Activated T-helper 17 cell treated with anti-CD3 and anti-CD28 coated beads, Interleukin-2, amount 50 U/mL, for 72 hours (primary cell): ENCODE measurements at regions not wholly inside any gene's neighbourhood (a gene's known extent, or its start where the extent isn't known, plus 50 kb on each side); places are given as distances from the start of the nearest gene placed in this dataset.
"Not testable (repeated sequence)": the region's sequence is repeated elsewhere in the genome, so short reads cannot be mapped to it uniquely, and the experiment has no call there.

ENCODE experiments used
- ATAC-seq: fragments of 150-1000 bp; cut with Tn5 transposase; replicated peaks from 2 replicates; pipeline ENCODE4 v1.10.0; 2021; ENCODE audit warnings: mild to moderate bottlenecking, moderate library complexity
- H3K27ac Mint-ChIP-seq: one replicate; pipeline ENCODE4 v1.8.0; 2022; ENCODE audit warnings: mixed read lengths
- H3K27me3 Mint-ChIP-seq: one replicate; pipeline ENCODE4 v1.8.0; 2022; ENCODE audit warnings: mixed read lengths
- H3K36me3 Mint-ChIP-seq: one replicate; pipeline ENCODE4 v1.8.0; 2022; ENCODE audit warnings: low read depth, mild to moderate bottlenecking, mixed read lengths
- H3K4me1 Mint-ChIP-seq: one replicate; pipeline ENCODE4 v1.8.0; 2022; ENCODE audit warnings: mixed read lengths
- H3K4me3 Mint-ChIP-seq: one replicate; pipeline ENCODE4 v1.8.0; 2022; ENCODE audit warnings: mild to moderate bottlenecking, mixed read lengths
- H3K9me3 Mint-ChIP-seq: one replicate; pipeline ENCODE4 v1.8.0; 2022; ENCODE audit warnings: mixed read lengths

DNA sequence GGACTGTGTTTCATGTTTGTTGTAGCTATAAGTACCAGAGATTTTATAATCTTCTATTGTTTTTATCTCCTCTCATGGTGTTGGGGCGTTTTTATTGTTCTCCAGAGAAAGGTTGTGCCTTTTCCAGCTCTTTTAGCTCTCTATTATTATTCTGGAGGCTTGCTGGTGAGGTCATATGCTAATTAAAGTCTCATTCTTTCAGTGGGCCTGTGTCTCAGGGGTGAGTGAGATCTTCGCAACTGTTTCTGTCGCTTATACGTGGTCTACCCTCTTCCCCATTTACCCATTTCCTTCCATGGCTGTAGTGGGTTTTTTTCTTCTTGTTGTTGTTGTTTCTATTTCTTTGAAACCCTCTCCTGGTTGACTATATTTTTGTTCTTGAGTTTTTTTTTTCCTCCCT is 584.9 kb downstream of the TMEM182 start:
- no peaks in the 10 kb centered on the region for H3K4me1 Mint-ChIP-seq
- H3K27me3 Mint-ChIP-seq, result no peaks in the 10 kb centered on the region
- H3K9me3 Mint-ChIP-seq, result peaks cover 7% of the 10 kb centered on the region
- no peak overlapping the region for H3K4me3 Mint-ChIP-seq
- ATAC-seq, result no peak
- H3K27ac Mint-ChIP-seq, result no peak overlapping the region
- H3K36me3 Mint-ChIP-seq, result no peaks in the 10 kb centered on the region

DNA sequence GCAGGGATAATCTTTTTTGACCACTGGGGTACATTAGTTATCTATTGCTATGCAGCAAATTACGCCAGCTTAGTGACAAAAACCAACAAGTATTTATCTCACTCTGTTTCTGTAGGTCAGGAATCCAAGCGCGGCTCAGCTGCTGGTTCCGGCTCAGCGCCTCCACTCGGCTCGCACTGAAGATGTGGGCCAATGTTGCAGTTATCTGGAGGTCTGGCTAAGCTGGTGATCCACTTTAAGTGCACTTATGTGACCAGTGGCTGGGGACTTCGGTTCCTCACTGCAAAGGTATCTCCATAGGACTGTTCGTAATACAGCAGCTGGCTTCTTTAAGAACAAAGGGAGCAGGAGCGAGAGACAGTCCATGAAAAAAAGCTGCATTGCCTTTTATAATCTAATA is 591.9 kb downstream of the TMEM182 start:
- no peaks in the 10 kb centered on the region for H3K36me3 Mint-ChIP-seq
- no peak overlapping the region for H3K27ac Mint-ChIP-seq
- no peaks in the 10 kb centered on the region for H3K27me3 Mint-ChIP-seq
- H3K4me3 Mint-ChIP-seq, result no peak overlapping the region
- H3K4me1 Mint-ChIP-seq, result no peaks in the 10 kb centered on the region
- H3K9me3 Mint-ChIP-seq, result peaks cover 12% of the 10 kb centered on the region
- no peak for ATAC-seq

GRCh38 chr2:103355287-103355686 is 593.5 kb downstream of the TMEM182 start:
- Mint-ChIP-seq H3K9me3 (peaks cover 12% of the 10 kb centered on the region), H3K4me1 (no peaks in the 10 kb centered on the region), H3K27ac (no peak overlapping the region), H3K4me3 (no peak overlapping the region), H3K36me3 (no peaks in the 10 kb centered on the region), H3K27me3 (no peaks in the 10 kb centered on the region)
- no peak for ATAC-seq

- peaks cover 3% of the 10 kb centered on the region for H3K9me3 Mint-ChIP-seq
- H3K36me3 Mint-ChIP-seq, result no peaks in the 10 kb centered on the region
- no peak overlapping the region for H3K27ac Mint-ChIP-seq
- no peaks in the 10 kb centered on the region for H3K27me3 Mint-ChIP-seq
- no peak overlapping the region for H3K4me3 Mint-ChIP-seq
- no peak for ATAC-seq
- no peaks in the 10 kb centered on the region for H3K4me1 Mint-ChIP-seq
Measured at GRCh38 chr2:103361712-103362111, 599.9 kb downstream of the TMEM182 start.

DNA sequence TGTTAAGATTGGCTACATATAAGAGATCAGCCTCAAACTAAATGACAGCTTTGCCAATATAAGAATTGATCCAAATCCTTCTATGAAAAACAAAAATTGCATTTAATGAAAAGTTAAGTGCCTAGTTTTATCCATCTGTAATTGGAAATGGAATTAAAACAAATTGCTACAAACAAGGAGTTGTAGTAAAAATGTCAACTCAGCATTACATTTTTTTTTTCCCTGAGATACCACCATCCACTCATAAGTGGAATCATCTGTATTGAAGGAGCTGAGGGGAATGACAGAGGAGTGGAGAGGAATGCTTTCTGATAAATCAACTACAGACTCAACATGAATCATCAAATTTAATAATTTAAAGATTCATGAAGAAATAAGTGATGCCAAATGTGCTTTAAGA is 601.8 kb downstream of the TMEM182 start:
- ATAC-seq, result no peak
- no peak overlapping the region for H3K4me3 Mint-ChIP-seq
- H3K36me3 Mint-ChIP-seq, result no peaks in the 10 kb centered on the region
- no peak overlapping the region for H3K27ac Mint-ChIP-seq
- no peaks in the 10 kb centered on the region for H3K27me3 Mint-ChIP-seq
- no peaks in the 10 kb centered on the region for H3K9me3 Mint-ChIP-seq
- no peaks in the 10 kb centered on the region for H3K4me1 Mint-ChIP-seq

GRCh38 chr2:103364177-103364576 is 602.3 kb downstream of the TMEM182 start:
- Mint-ChIP-seq H3K4me1 (no peaks in the 10 kb centered on the region), H3K36me3 (no peaks in the 10 kb centered on the region), H3K9me3 (no peaks in the 10 kb centered on the region), H3K27ac (no peak overlapping the region), H3K4me3 (no peak overlapping the region), H3K27me3 (no peaks in the 10 kb centered on the region)
- ATAC-seq, result no peak

DNA sequence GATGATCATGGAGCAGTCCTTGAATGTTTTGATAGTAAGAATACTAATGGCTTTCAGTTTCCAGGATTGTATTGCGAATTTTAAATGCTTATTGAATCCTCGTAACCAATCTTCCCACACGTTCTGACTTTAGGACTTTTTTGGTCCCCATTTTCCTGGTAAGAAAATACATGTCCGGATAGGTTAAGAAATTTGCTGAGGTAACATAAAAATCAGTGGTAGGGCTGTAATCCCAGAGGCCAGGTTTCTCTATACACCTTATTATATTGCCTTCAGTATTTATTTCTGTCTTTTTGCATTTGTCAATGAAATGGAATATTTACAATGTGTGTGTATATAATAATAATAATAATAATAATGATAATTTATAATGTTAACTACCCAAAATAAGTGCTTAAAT is 603.2 kb downstream of the TMEM182 start:
- Mint-ChIP-seq H3K4me3 (no peak overlapping the region), H3K36me3 (no peaks in the 10 kb centered on the region), H3K27ac (no peak overlapping the region), H3K4me1 (no peaks in the 10 kb centered on the region), H3K9me3 (no peaks in the 10 kb centered on the region), H3K27me3 (no peaks in the 10 kb centered on the region)
- ATAC-seq, result no peak

DNA sequence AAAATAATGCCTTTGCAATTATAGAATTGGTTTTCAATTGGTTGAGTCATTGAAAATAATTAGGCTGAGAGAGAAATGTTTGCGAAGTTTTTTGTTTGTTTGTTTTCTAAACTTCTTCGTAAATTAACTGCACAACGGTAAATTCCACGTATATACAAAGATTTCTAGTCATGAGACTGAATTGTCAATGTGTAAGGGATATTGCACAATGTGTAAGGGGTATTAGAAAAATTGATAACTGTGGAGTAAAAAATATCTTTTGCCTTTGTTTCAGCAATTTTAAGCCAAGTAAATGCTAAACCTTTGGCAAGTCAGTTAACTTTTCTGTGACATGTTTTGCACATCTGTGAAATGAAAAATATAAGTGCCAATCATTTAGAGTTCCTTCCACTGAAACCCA is 606.0 kb downstream of the TMEM182 start:
- Mint-ChIP-seq H3K9me3 (no peaks in the 10 kb centered on the region), H3K4me3 (no peak overlapping the region), H3K27me3 (no peaks in the 10 kb centered on the region), H3K4me1 (no peaks in the 10 kb centered on the region), H3K36me3 (no peaks in the 10 kb centered on the region), H3K27ac (no peak overlapping the region)
- no peak for ATAC-seq

- Mint-ChIP-seq H3K4me1 (no peaks in the 10 kb centered on the region), H3K27ac (no peak overlapping the region), H3K9me3 (peaks cover 14% of the 10 kb centered on the region), H3K27me3 (no peaks in the 10 kb centered on the region), H3K36me3 (no peaks in the 10 kb centered on the region), H3K4me3 (no peak overlapping the region)
- no peak for ATAC-seq
Measured at GRCh38 chr2:103383541-103383940, 621.7 kb downstream of the TMEM182 start.

GRCh38 chr2:103386872-103387271 is 625.0 kb downstream of the TMEM182 start:
- H3K4me1 Mint-ChIP-seq, result no peaks in the 10 kb centered on the region
- ATAC-seq, result no peak
- no peaks in the 10 kb centered on the region for H3K36me3 Mint-ChIP-seq
- H3K4me3 Mint-ChIP-seq, result no peak overlapping the region
- H3K27me3 Mint-ChIP-seq, result no peaks in the 10 kb centered on the region
- H3K9me3 Mint-ChIP-seq, result peaks cover 9% of the 10 kb centered on the region
- no peak overlapping the region for H3K27ac Mint-ChIP-seq

DNA sequence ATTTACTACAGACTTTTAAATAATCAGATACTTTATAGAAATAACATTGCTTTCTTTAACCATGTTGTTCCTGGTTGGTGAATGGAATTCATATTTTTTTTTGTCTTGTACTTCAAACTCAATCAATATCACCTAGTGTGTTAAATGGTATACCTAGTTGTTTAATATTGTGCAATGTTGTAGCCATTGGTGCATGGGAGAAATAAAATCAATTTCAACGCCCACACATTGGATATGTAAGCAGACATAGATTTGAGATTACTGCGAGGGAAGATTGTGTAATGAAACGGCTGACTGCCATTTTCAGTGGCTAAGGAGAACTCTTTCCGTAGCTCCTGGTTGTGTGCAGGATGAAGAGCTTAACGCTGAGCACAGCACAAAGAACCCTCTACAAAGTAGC is 626.1 kb downstream of the TMEM182 start:
- H3K36me3 Mint-ChIP-seq, result no peaks in the 10 kb centered on the region

DNA sequence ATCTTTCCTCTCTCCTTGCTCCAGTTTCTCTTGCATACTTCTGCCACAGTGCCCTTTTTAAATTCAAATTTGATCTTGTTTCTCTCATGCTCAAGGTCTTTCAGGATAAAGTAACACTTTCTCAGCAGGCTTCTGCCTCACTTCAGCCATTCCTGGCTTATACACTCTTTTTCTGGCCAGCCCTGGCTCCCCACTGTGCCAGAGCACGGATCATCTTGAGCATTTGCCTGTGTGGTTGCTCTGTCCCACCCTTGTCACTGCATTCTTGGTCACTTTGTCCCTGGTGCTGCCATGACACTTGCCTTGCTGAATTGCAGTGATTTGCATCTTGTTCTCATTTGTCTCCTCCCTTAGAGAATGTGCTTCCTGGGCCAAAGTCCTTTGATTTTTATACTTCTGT is 634.3 kb downstream of the TMEM182 start:
- no peak for ATAC-seq
- Mint-ChIP-seq H3K27ac (no peak overlapping the region), H3K4me3 (no peak overlapping the region), H3K9me3 (peaks cover 5% of the 10 kb centered on the region), H3K4me1 (no peaks in the 10 kb centered on the region), H3K27me3 (no peaks in the 10 kb centered on the region), H3K36me3 (no peaks in the 10 kb centered on the region)

More for the DNA sequence above, 626.1 kb downstream of the TMEM182 start:
- no peak overlapping the region for H3K27ac Mint-ChIP-seq
- no peak for ATAC-seq
- no peak overlapping the region for H3K4me3 Mint-ChIP-seq
- H3K27me3 Mint-ChIP-seq, result no peaks in the 10 kb centered on the region
- no peaks in the 10 kb centered on the region for H3K4me1 Mint-ChIP-seq
- peaks cover 9% of the 10 kb centered on the region for H3K9me3 Mint-ChIP-seq

DNA sequence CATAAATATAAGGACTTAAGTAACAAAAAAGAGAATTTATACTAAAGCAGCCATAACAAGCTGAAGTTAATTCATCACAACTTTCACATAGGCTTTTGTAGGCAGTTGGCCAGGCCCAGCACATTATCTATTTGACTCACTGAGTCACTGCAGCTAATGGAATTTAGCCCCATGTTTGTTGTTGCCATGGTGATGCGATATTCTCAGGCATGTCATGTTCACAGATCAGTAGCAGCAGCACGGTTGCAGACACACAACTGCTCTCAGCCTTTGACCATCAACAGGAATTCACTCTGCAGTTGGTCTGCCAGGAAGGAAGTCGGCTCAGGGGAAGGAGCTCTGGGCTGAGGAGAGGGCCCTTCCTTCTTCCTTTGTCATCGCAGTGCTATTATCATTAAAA is 639.8 kb downstream of the TMEM182 start:
- no peak for ATAC-seq
- Mint-ChIP-seq H3K27ac (no peak overlapping the region), H3K4me3 (no peak overlapping the region), H3K4me1 (no peaks in the 10 kb centered on the region), H3K9me3 (peaks cover 7% of the 10 kb centered on the region), H3K36me3 (no peaks in the 10 kb centered on the region), H3K27me3 (no peaks in the 10 kb centered on the region)

- H3K27me3 Mint-ChIP-seq, result no peaks in the 10 kb centered on the region
- no peak for ATAC-seq
- no peaks in the 10 kb centered on the region for H3K4me1 Mint-ChIP-seq
- no peak overlapping the region for H3K4me3 Mint-ChIP-seq
- peaks cover 11% of the 10 kb centered on the region for H3K9me3 Mint-ChIP-seq
- H3K36me3 Mint-ChIP-seq, result no peaks in the 10 kb centered on the region
- no peak overlapping the region for H3K27ac Mint-ChIP-seq
Measured at GRCh38 chr2:103402336-103402735, 640.5 kb downstream of the TMEM182 start.

DNA sequence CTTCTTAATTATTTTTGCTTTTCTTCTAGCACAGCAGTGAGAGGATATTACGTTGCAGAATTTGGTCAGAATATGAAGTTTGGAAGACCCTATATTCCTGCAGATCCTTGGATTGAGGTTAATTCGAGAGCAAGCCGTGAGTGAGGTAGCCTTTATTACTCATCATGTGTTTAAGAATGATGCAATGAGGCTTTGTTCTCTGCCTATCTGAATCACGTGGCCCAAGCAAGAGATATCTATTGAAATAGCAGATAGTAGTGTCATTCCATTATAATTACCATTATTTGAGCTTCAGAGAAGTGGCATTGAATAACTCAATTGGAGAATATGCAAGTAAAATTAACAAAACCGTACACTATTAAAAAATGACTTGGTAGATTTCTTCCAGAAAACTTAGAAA is 641.1 kb downstream of the TMEM182 start:
- Mint-ChIP-seq H3K36me3 (no peaks in the 10 kb centered on the region), H3K9me3 (peaks cover 11% of the 10 kb centered on the region), H3K4me3 (no peak overlapping the region), H3K4me1 (no peaks in the 10 kb centered on the region), H3K27me3 (no peaks in the 10 kb centered on the region), H3K27ac (no peak overlapping the region)
- ATAC-seq, result no peak

- not testable (repeated sequence) for H3K4me1 Mint-ChIP-seq, H3K4me3 Mint-ChIP-seq, H3K36me3 Mint-ChIP-seq, H3K27me3 Mint-ChIP-seq, ATAC-seq, H3K27ac Mint-ChIP-seq
- H3K9me3 Mint-ChIP-seq, result peaks cover 11% of the 10 kb centered on the region
Measured at GRCh38 chr2:103403388-103403787, 641.6 kb downstream of the TMEM182 start.
